GM12892 (cell line): ENCODE measurements at regions not wholly inside any gene's neighbourhood (a gene's known extent, or its start where the extent isn't known, plus 50 kb on each side); places are given as distances from the start of the nearest gene placed in this dataset.

Experiments used
- POLR2A ChIP-seq: IDR thresholded peaks from 2 replicates; pipeline ENCODE4 v1.6.1; 2011; ENCODE audit warnings: low read depth, low read length, control low read depth
- TAF1 ChIP-seq: IDR thresholded peaks from 2 replicates; pipeline ENCODE4 v1.6.1; 2011; ENCODE audit warnings: low read depth, mild to moderate bottlenecking, control low read depth, low read length, borderline replicate concordance

GRCh38 chr9:129270903-129271431 is 92.9 kb upstream of the IER5L start:
- no peak for TF ChIP-seq POLR2A
- no peak for TF ChIP-seq TAF1
